Coronary artery (tissue), 2 donors: ENCODE measurements at regions not wholly inside any gene's neighbourhood (a gene's known extent, or its start where the extent isn't known, plus 50 kb on each side); places are given as distances from the start of the nearest gene placed in this dataset.
"Not testable (repeated sequence)": the region's sequence is repeated elsewhere in the genome, so short reads cannot be mapped to it uniquely, and the experiment has no call there.

ENCODE experiments used
- DNase-seq: peaks from one replicate; pipeline ENCODE4 v3.0.0-alpha.2; 2017; ENCODE audit warnings: low spot score
- H3K27ac ChIP-seq, 2 donors: fragments of 200-600 bp; sonication (generic); one replicate each; pipeline ENCODE4 v1.5.1; 2016 to 2019
- H3K4me3 ChIP-seq: fragments of 200-600 bp; sonication (generic); 2 replicates; pipeline ENCODE4 v1.5.1; 2016; ENCODE audit warnings: mild to moderate bottlenecking, moderate library complexity
- CTCF ChIP-seq: fragments of 200-600 bp; sonication (generic); IDR thresholded peaks from one replicate; pipeline ENCODE4 v1.5.1; 2019; ENCODE audit warnings: antibody characterized with exemption

- H3K4me3 ChIP-seq: no peak overlapping the region
- DNase-seq: no peak
- TF ChIP-seq CTCF: no peak
- H3K27ac ChIP-seq: no peak overlapping the region
Observed at GRCh38 chr10:123355748-123356481, 201.7 kb downstream of the BUB3 start.

DNA sequence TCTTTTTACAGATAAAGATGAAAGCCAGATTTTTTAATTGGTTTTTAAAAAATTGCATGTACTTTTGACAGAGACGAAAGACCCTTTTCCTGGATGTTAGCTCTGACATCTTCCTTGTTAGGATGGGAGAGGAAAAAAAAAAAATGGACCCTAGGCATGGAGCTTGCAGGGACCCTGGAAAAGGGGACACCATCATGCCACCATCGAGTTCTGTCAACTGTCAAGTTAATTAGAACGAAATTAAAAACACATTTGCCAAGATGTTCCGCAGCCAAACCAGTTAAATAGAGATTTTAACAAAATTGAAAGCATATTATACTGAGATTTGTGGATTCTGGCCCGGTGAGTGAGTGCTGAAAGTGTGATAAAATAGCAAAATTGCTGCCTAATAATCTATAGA, 202.6 kb downstream of the BUB3 start:
- no peak for DNase-seq
- no peak overlapping the region for H3K27ac ChIP-seq
- TF ChIP-seq CTCF: no peak
- no peak overlapping the region for H3K4me3 ChIP-seq

DNA sequence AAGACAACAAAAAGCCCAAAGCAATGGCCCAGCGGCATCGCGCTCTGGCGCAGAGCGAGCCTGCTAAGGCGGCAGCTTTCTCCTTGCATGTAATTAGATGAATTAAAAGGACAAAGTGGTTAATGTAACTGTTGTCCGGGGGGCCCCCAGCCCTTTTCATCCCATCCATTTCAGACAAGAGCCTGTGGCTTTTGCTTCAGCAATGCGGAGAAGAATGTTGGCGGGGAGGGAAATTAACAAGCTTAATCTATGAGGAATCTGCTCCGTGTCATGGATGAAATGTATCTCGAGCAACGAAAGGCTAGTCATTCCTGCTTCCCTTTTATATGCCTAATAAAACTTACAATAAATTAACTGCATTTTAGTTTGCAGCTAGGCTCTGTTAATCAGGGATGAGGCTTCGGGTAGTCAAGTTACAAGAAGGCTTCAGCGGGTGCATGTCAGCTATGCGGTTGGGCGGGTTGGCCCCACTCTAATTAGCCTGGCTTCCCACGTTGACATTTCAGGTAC, 203.3 kb downstream of the BUB3 start:
- no peak overlapping the region for H3K27ac ChIP-seq
- no peak for TF ChIP-seq CTCF
- no peak for DNase-seq
- H3K4me3 ChIP-seq: no peak overlapping the region

DNA sequence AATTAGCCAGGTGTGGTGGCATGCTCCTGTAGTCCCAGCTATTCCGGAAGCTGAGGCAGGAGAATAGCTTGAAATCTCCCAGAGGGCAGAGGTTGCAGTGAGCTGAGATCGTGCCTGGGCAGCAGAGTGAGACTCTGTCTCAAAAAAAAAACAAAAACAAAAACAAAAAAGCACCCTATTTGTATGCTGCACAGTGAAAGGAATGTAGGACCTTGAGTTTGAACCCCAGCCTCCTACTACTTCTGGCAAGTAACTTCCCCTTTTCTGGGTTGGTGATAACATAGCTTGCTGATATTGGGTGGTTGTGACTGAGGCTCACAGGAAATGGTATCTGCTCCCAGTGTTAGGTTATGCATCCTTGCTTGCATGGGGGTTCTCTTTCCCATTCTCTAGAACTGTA, 205.3 kb downstream of the BUB3 start:
- no peak for DNase-seq
- TF ChIP-seq CTCF: no peak
- no peak overlapping the region for H3K27ac ChIP-seq
- H3K4me3 ChIP-seq: no peak overlapping the region

DNA sequence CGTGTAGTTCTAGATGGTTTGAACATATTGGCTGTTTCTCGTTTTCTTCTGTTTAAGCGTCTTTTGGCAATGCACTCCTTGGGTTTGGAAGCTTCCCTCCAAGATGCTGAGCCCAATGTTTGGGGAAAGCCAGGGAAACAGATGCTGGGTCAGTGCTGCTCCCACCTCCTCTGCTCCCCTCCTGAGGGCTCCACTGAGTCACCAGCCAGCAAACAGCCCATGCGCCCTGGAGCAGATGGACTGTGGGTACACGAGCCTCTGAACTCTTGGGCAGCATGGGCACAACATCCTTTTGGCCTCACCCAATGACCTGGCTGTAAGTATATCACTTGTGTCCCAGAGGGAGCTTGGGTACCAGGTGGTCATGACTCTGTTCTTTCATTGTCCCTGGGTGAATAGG, 207.6 kb downstream of the BUB3 start:
- no peak for TF ChIP-seq CTCF
- Histone ChIP-seq H3K4me3 (no peak overlapping the region), H3K27ac (no peak overlapping the region)
- no peak for DNase-seq

DNA sequence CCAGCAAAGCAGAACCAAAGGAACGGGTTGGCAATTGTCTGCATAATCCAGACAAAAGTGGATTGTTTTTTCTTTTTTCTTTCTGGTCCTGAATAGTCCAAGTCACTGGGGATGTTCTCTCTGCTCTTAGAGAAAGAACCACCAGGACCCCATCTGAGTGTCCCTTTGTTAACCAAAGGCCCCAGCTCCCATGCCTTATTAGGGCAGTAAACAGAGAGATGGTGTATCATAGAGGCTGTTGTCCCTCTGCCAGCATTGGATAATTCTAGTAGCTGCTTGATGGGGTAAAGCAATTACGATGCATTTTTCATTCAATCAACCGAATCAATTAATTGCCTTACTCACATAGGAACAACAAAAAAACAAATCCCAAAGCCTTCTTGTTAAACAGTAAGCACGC, 213.0 kb downstream of the BUB3 start:
- no peak for TF ChIP-seq CTCF
- Histone ChIP-seq H3K4me3 (no peak overlapping the region), H3K27ac (no peak overlapping the region)
- DNase-seq: no peak

DNA sequence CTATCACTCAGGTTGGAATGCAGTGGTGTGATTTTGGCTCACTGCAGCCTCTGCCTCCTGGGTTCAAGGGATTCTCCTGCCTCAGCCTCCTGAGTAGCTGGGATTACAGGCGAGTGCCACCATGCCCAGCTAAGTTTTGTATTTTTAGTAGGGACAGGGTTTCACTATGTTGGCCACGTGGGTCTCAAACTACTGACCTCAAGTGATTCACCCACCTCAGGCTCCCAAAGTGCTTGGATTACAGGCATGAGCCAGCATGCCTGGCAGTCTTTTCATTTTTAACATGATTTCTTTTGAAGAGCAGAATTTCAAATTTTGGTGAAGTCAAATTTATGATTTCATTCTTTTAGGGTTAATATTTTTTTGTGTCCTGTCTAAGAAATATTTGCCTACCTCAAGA, 217.4 kb downstream of the BUB3 start:
- H3K27ac ChIP-seq, H3K4me3 ChIP-seq, DNase-seq: not testable (repeated sequence)
